D721Med (cell line): ENCODE measurements at regions not wholly inside any gene's neighbourhood (a gene's known extent, or its start where the extent isn't known, plus 50 kb on each side); places are given as distances from the start of the nearest gene placed in this dataset.
A peak's percentile ranks its signal among the peaks of the same experiment; 100 is the strongest.

Experiments
- DNase-seq: peaks from one replicate; pipeline ENCODE4 v3.0.0; 2011; ENCODE audit warnings: low spot score; ENCODE audit not compliant: insufficient read length
- FAIRE-seq: peaks from 2 replicates; lab custom pipeline; 2011; peaks lifted over from hg19 to GRCh38; lab: Jason Lieb, UNC
- TF ChIP-seq, protein P1 (sequence below): IDR thresholded peaks from 2 replicates; pipeline ENCODE4 v1.5.1; 2012; ENCODE audit warnings: mild to moderate bottlenecking, control low read depth; ENCODE audit not compliant: insufficient read depth; ENCODE audit errors: missing control alignments

DNA sequence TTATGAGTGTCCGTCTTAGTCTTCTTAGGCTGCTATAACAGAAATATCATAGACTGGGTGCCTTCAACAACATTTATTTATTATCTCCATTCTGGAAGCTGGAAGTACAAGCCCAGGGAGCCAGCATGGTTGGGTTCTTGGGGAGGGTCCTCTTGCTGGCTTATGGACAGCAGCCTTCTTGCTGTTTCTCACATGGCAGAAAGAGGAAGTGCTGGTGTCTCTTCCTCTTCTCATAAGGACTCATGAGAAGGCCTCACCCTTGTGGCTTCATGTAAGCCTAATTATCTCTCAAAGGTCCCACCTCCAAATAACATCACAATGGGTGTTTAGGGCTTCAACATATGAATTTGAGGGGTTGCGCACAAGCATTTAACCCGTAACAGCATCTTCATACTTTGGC, 207.0 kb upstream of the COX10 start:
- FAIRE-seq (no peak), DNase-seq (no peak)

GRCh38 chr17:13863436-13863835, 205.9 kb upstream of the COX10 start:
- DNase-seq (no peak), FAIRE-seq (peak; percentile 35)
- TF ChIP-seq, protein P1, sequence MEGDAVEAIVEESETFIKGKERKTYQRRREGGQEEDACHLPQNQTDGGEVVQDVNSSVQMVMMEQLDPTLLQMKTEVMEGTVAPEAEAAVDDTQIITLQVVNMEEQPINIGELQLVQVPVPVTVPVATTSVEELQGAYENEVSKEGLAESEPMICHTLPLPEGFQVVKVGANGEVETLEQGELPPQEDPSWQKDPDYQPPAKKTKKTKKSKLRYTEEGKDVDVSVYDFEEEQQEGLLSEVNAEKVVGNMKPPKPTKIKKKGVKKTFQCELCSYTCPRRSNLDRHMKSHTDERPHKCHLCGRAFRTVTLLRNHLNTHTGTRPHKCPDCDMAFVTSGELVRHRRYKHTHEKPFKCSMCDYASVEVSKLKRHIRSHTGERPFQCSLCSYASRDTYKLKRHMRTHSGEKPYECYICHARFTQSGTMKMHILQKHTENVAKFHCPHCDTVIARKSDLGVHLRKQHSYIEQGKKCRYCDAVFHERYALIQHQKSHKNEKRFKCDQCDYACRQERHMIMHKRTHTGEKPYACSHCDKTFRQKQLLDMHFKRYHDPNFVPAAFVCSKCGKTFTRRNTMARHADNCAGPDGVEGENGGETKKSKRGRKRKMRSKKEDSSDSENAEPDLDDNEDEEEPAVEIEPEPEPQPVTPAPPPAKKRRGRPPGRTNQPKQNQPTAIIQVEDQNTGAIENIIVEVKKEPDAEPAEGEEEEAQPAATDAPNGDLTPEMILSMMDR = no peak

More for the DNA sequence above, 207.0 kb upstream of the COX10 start:
- TF ChIP-seq, protein P1 = no peak

DNA sequence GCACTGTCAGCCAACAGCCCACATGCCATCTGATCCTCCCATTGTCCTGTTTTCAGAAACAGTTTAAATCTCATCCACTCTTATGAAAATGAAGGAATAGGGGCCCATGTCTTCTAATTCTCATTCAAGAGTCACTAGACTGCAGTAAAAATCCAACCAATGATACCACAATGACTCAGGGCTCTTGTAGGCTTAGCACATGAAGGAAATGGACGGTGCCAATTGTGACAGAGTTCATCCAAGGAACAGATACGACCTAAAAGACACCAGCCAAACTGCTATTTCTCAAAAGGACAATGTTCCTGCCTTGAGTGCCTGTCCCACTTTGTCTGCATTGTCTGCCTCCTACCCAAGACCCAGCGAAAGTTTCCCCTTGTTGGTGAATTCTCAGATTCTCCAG, 204.8 kb upstream of the COX10 start:
- FAIRE-seq (no peak), DNase-seq (no peak)
- TF ChIP-seq, protein P1 = no peak

GRCh38 chr17:13865650-13866049, 203.7 kb upstream of the COX10 start:
- TF ChIP-seq, protein P1 = no peak
- FAIRE-seq = no peak

GRCh38 chr17:13869331-13869940, 199.9 kb upstream of the COX10 start:
- TF ChIP-seq, protein P1 = no peak
- DNase-seq (no peak), FAIRE-seq (no peak)

More at GRCh38 chr17:13865650-13866049, 203.7 kb upstream of the COX10 start:
- DNase-seq = no peak

GRCh38 chr17:13871261-13871660, 198.0 kb upstream of the COX10 start:
- FAIRE-seq = no peak
- DNase-seq = no peak
- TF ChIP-seq, protein P1 = no peak

DNA sequence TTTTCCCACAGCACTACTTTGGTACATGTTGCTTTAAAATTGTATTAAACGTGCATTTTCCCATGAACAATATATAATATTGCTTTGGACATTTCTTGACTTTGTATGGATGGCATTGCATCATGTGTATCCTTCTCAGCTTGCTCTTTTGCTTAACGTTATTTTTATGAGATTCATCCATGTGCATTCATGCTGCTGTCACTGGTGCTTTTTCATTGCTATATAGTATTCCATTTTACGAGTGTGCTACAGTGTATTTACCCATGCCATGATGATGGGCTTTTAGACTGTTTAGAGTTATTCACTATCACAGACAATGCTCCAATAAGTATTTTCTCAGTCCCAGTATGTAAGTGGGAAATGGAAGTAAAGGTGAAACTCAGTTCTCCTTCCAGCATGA, 195.2 kb upstream of the COX10 start:
- no peak for FAIRE-seq
- TF ChIP-seq, protein P1 = no peak
- DNase-seq = no peak
